Putamen (tissue), 1 donor: ENCODE measurements at regions not wholly inside any gene's neighbourhood (a gene's known extent, or its start where the extent isn't known, plus 50 kb on each side); places are given as distances from the start of the nearest gene placed in this dataset.

Source experiments
- DNase-seq: peaks from one replicate; pipeline ENCODE4 v3.0.0-alpha.2; 2016; ENCODE audit warnings: low spot score

DNA sequence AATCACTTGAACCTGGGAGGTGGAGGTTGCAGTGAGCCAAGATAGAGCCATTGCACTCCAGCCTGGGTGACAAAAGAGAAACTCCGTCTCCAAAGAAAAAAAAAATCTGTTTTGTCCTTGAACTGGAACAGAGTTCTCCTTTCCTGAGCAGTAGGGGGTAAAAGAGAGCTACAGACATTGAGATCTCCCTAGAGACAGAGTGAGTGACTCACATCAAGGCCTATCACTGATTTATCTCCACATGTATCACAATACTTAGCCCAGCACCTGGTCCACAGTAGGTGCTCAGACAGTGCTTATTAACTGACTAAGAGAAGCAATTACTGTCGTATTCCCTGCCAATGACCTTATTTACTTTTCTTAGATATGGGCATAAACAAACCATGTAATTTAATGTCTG lies 354.1 kb upstream of the C1orf87 start:
- DNase-seq: no peak

DNA sequence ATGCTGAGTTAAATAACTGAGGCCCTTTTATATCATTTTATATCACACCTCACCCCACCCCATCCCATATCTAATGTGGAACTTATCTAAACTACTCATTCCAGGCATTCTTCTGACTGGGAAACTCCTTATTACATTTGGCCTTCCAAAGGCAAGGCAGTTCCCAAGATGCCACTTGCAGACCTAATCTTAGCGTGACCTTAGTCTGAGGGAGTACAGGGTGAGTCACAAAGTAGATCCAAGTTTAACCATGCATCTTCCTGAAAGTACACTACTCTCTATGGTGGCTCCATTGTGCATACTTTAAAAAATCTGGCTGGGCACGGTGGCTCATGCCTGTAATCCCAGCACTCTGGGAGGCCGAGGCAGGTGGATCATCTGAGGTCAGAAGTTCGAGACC lies 353.6 kb upstream of the C1orf87 start:
- no peak for DNase-seq

DNA sequence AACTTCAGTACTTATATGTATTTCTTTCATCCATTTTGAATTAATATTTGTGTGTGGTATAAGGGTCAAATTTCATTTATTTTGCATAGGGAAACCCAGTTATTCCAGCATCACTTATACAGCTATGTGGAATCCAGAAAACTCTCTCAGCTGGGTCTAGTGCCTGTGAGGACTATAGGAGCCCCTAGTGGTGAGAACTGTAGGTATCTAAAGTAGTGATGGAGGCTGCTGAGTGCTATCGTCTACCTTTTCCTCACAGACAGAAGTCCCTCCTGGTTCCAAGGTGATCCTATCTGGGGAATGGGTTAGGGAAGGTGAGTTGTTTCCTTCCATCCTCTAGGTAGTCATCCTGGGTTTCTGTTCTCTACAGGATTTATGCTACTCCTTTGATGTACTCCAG lies 352.0 kb upstream of the C1orf87 start:
- DNase-seq: no peak

DNA sequence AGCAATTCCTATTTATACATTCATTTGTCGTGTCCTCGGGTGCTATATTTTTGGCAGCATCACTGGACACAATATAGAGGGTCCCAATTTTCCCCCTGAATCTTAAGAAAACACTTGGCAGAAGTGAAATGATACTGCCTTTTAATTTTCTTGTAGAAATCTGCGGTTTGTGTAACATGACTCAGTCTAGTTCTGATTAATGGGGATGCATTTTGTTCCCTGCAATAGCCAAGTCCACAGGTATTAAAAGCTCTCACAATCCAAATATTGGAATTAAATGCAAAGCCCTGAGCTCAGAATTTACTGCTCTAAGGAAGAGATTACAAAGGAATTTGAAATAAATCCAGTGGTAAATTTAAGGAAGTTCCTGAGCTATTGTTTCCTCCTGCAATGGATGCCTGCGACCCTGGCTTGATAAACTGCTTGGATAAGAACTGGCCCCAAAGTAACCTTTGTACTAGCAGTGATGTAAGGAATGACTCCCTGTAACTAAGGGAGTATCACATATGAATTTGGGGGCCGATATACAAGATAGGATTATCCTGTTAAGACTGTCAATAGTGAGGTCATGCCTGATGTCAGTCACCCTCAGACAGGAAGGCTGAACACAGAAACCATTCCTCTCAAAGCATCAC lies 349.7 kb upstream of the C1orf87 start:
- DNase-seq: no peak

DNA sequence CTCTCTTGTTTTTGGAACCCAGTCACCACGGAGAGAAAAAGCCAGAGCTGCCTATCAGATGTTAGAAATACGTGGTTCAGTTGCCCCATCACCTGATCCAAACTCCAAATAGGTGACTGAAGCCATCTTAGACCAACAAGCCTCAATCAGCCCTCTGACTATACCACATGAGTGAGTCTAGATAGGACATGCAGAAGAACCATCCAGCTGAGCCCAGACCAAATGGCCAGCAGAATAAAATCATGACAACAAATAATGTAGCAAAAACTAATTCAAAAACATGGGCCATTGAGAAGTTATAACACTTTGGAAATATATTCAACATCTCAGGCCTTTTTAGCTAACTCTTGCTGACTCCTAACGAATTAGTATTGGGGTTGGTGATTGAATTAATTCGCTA lies 348.4 kb upstream of the C1orf87 start:
- no peak for DNase-seq

DNA sequence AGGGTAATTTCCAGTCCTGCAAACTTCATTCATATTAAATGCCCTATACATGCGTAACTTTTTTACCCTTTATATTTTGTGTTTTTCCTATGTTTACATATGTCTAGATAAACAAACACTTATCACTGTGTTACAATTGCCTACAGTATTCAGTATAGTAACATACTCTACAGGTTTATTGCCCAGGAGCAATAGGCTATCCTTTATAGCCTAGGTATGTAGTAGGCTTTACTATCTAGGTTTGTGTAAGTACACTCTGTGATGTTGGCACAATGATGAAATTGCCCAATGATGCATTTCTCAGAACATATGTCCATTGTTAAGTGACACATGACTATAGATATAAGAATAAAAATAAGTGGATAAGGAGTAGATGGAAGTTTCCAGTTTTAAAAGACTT lies 345.5 kb upstream of the C1orf87 start:
- DNase-seq: no peak

DNA sequence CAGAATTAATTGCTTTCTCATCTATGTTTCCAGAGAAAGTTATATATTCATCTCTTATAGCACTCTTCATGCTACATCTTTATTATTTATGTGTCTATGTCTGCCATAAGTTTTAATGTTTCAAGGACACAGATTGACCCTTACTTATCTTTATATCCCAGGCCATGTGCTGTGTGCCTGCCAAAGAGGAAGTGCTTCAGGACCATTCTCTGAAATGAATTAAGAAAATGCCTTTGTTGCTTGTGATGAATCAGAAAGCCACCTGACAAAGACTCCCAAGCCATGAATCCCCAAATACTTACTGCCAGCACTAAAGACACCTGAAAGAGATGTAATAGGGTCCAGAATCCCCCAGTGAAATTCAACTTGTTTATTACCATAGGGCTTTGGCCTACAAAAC lies 342.1 kb upstream of the C1orf87 start:
- DNase-seq: no peak

DNA sequence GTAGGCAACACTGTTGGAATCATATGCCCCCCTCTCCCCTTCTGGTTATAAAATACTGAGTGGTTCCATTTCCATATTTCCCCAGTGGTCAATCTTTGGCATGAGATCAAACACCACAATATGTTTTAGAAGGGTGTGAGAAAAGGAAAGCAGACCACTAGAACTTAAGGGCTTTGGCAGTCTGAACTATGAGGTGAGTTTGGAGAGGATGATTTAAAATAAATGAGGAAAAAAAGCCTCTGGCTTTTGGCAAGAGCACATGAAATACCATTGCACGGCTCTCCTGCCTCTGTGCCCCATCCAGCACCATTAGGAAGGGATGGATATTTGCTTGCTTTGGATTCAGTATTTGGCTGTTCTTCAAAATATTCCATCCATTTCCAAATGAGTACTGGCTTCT lies 339.5 kb upstream of the C1orf87 start:
- no peak for DNase-seq

DNA sequence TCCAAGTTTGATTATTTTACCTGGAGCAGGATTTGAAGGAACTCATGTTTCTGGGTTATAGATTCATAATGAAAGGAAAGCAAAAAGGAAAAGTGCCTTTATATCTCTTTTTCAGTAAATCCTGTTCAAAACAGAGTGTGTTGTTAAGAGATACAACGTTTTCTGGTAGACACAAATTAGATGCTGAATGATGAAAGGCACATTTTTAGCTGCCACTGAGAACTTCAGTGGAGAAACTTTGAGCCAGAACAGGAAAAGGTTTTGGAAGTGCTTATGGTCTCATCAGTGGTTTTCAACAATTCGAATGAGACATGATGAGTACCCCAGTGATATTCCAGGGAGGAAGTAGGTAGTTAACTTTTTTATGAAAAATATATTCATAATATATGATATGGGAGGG lies 338.0 kb upstream of the C1orf87 start:
- no peak for DNase-seq

DNA sequence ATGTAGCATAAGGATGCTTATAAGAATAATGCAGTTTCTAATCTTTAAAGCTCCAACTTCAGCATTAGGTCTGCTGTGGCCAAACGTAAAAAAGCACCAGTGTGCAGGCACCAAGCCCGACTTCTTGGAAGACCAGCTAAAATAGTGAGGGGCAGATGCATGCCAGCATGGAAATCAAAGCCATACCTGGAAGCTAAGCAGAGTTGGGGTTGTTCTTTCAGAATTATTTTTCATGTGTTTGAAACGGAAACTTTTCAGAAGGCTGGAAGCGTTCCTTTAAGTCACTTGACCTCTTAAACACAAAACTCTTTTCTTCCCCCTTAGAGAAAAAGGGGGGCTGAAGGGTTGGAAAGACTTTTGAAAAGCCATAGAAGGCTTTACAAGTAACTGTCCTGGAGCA lies 329.2 kb upstream of the C1orf87 start:
- DNase-seq: peak; percentile 4

DNA sequence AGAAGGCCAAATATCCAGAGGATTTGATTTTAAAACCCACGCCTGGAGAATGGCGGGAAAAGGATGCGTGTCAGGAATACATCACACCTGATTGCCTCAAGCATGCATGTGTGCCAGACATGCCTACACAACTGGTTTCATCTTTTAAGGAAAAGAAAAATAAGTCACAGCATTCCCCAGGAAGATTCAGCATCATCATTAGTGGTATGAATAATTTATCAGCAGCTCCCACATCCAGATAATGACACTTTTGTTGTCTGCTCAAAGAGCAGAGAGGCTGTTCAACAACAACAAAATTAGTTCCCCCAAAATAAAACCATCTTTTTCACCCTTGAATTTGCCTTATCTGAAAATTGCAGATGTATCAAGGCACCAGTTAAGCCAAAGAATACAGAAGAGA lies 328.6 kb upstream of the C1orf87 start:
- DNase-seq: peak; percentile 10

DNA sequence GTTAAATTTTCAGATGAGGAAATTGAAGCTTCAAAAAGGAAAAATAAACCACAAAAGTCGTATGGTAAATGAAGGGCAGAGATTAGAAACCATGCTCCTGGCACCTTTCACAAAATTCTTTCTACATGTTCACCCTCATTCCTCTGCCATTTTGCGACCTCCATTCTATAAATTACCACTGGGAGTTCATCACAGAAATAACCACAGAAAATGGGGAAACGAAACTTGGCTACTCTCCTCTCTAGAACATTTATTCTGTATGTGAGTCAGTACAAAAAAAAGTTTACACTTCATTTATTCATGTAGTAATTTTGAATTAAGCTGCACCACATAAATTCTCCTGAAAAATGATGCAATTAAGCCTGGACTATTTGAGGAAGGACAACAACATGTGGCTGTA lies 320.9 kb upstream of the C1orf87 start:
- DNase-seq: peak; percentile 3

DNA sequence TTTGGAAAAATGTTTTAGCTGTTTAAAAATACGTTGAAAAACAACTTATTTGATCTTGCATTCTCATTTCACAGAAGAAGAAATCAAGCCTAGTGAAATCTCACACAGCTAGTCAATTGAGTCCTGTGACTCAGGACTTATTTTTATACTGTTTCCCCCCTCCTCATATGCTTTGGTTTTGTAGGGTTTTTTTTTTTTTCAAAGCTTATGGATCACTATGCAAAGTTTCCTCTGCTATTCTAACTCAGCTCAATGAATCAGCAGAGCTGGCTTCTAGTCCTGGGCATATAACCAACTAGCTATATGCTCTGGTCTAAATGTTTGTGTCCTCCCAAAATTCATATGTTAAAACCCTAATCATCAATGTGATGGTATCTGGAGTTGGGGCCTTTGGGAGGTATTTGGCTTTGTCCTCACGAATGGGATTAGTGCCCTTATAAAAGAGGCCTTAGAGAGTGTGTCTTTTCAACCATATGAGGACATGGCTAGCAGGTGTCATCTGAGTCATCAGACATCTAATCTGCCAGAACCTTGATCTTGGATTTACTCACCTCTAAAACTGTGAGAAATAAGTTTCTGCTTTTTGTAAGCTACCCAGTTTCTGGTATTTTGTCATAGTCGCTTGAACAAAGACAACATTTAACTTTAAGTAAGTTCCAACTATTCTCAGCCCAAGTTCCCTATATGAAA lies 317.2 kb upstream of the C1orf87 start:
- no peak for DNase-seq

DNA sequence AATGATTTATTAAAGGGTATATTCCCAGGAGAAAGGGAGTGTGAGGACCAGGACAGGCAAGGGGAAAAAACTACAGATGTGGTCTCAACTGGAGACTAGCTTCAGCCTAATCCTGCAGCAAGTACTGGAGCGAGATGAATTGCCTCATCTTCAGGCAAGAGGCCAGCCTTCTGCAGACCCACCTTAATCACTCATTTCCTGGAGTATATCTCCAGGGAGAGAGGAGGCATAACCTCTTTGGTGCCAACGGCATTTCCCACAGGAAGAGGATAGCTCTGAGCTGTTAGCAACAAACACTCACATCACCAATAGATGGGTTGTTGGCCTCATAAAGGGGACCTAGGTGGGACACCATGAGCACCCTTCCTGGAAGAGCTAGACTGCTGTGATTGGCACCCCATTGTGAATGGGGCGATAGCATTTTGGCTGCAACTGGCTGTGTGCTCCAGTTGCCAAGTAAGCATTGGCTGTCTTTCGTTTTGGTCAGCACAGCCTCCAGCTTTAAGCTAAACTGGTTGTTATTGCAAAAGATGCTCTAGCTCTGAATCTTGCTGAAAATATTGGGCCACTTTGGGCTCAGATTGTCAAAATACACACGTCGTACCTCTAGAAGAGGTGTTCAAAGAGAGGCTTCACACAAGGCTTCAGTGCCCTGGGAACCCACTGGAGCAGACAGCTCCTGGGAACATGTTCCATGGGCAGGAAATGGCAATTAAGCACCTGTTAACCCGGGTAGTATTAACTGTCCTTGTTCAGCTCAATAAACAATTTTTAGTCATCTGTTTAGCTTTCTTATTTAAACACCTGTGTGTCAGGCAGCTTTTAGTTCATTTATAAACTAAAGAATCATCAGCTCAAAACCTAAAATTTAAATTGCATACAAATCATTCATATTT lies 314.8 kb upstream of the C1orf87 start:
- DNase-seq: no peak

DNA sequence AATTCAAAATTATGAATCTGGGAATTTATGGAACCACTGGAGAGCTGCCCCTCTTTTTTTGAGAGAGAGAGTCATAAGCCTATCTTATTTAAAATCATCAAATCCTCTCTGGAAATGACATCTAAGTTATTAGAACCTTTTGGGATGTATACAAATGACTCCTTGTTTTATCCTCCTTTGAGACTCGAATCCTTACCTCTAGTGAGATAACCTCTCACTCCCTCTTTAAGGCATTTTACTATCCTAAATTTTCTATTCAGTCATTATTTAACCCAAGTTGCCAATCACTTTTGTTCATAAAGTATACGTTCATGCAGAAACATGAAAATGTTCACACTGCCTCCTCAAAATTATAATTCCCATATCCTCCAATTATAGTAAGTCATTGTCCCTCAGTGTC lies 313.6 kb upstream of the C1orf87 start:
- DNase-seq: no peak

DNA sequence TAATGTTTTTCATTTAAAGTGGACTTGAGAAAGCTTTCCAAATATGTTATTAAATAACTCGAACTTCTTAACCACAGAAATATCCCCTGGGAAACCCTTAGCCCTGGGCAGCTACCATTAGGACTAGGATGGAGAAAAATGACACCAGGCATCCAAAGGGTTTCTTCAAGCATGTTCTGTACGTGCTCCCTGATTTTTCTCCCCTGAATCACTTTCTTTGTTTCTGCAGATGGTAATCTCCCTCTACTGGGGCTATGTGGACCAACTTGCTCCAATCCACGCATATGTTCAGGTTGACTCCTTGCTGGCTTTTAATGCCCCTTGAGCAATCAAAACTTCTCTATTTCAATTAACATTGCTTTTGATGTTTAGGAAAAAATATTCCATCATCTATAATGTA lies 312.7 kb upstream of the C1orf87 start:
- DNase-seq: no peak

DNA sequence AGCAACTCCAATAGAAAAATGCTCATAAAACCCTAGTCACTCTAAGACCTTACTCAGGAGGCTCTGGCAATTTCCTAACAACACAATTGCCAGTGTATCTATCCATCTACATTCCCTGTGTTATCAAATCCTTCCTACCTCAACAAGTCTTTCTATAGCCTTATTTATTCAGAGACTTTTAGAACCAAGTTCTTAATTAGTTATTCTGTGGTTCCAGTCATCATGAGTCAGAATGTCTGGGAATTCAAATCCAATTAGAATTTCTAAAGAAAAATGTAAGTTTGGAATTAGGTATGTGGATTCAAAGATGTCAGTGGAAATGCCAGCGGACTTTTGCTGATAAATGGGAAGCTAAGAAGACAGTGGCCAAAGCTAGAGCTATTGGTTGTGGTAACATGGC lies 302.6 kb upstream of the C1orf87 start:
- no peak for DNase-seq

DNA sequence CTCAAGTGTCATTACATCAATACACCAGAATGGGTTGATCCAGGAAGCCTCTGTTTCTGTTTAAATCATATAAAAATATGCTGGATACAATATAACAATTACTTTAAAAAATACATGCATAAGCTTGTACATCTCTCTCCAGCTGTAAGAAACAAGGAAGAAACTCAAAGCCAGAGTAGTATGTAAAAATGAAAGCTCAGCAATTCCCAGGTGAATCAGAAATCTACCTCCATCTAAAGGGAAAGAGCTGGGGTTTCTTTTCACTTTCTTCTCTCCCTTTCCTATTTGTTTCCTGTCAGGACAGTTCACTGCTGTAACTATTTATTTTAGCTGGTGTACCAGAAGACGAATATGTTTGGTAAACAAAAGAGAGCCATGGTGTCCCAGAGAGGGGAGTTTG lies 301.0 kb upstream of the C1orf87 start:
- DNase-seq: no peak

DNA sequence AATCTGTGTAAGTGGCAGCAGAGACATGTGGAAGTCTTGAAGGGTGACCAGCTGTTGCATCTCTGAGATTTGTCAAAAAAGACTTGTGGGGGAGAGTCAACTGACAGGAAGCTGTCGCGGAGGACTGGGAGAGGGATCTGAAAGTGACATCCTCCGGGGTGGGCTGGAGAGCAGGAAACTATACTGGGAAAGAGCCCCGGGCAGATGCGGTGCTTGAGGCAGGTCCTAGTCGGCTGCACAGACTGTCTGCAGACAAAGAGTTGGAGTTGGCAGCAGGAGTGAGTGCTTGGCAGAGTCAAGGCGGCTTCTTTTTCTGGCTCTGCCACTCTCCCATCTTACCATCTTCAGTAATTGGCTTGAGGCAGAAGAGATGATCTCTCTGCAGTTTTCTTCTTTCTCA lies 294.0 kb upstream of the C1orf87 start:
- no peak for DNase-seq

DNA sequence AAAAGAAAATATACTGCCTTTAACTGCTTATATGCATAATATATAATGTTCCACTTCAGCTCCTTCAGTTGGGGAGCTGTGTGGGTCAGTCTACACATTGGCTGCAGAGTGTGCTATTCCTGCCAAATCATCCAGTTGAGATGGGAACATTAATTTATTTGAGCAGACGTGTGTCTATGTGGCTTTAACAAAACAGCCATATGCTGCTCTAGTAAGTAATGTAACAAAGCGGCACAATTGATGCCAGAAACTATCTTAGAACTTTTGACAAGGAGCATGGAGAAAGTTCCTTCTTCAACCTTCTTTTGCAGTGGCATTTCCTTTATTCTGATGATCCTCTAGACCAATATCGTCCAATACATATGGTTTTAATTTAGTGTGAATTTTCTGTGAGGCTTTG lies 285.9 kb upstream of the C1orf87 start:
- no peak for DNase-seq

DNA sequence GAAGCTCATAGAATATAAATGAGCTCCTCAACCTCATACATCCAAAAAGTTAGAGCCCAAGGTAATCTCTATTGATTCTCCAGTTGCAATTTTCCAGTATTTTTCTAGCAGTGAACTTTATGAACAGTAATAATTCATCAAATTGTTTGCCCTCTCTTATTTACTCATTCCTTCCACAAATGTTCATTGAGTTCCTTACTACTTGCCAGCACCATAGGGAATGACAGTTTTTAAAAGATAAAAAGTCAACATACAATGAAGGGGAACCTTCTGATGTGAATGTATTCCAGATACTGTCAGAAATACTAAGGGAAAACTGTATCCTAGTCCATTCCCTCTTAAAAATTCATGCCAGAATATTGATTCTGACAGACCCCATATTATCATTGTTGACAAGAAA lies 277.0 kb upstream of the C1orf87 start:
- DNase-seq: no peak

DNA sequence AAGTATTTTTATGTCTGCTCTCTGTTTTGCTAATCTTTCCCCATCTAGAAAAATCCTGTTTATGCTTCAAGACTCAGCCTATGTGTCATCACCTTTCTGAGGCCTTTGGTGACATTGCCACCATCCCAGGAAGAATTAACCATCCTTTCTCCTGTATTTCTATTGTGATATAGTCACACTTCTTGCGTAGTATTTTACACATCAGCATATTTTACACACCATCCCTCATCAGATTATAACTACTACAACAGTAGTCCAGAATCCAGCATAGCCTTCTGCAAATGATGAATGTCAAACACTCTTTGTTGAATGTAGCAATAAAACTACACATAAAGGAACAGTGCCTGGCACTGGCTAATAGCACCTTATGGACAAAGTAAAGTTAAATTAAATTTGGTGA lies 275.3 kb upstream of the C1orf87 start:
- no peak for DNase-seq

DNA sequence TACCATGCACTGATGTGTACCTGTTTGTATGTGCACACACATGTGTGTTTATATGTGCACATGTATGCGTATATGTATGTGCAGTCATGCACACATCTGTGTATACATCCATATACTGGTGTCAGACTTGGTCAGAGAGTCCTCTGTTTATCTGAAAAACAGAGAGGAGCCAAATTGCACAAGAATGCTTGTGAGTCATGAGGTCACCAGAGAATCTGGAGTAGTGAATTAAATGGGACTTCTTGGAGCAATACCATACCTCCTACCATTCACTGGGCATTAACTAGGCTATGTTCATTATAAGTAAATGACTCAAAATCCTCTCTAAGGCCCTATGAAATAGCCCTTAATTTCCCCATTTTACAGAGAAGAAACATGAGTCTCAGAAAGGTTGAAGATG lies 272.1 kb upstream of the C1orf87 start:
- DNase-seq: no peak
